ENCODE measurements at regions not wholly inside any gene's neighbourhood (a gene's known extent, or its start where the extent isn't known, plus 50 kb on each side); places are given as distances from the start of the nearest gene placed in this dataset.

- peak; percentile 63 to 86 for DNase-seq
Measured at GRCh38 chr13:109836629-109837607, 50.5 kb upstream of the IRS2 start.

More at GRCh38 chr13:109836629-109837607, 50.5 kb upstream of the IRS2 start:
- Histone ChIP-seq H3K4me1 (peaks cover 3% of the 10 kb centered on the region), H3K4me3 (ENCODE audit: low read depth, low read length) (no peak overlapping the region), H3K36me3 (ENCODE audit: control insufficient read depth, insufficient read depth, low read length) (no peaks in the 10 kb centered on the region), H3K27me3 (replicated peaks; ENCODE audit: control insufficient read depth, insufficient read depth, low read length) (no peaks in the 10 kb centered on the region), H3K9me3 (no peaks in the 10 kb centered on the region)
- ChIA-PET POLR2A (no interaction called here), CTCF (no interaction called here)
- Mint-ChIP-seq H3K27ac (ENCODE audit: unreplicated experiment) (no peak overlapping the region), H3K27me3 (ENCODE audit: insufficient read depth, unreplicated experiment) (peaks cover 3% of the 10 kb centered on the region), H3K4me3 (ENCODE audit: unreplicated experiment) (peak overlapping the region; percentile 53), H3K4me1 (ENCODE audit: low read depth, unreplicated experiment) (no peaks in the 10 kb centered on the region), H3K9me3 (ENCODE audit: unreplicated experiment) (no peaks in the 10 kb centered on the region), H3K36me3 (ENCODE audit: insufficient read depth, unreplicated experiment) (no peaks in the 10 kb centered on the region)
- no peak for TF ChIP-seq CTCF (IDR thresholded peaks at IDR 0.05; ENCODE audit: insufficient read depth in 1 of 2, low read depth in 1 of 2, low read length in 1 of 2, severe bottlenecking in 1 of 2, unreplicated experiment in 1 of 2)
- no TSS peak for BruUV-seq (replicated peaks)
- intact Hi-C loops (cut with micrococcal nuclease; ENCODE audit: unreplicated experiment) = no loop called here
